ENCODE measurements at regions not wholly inside any gene's neighbourhood (a gene's known extent, or its start where the extent isn't known, plus 50 kb on each side); places are given as distances from the start of the nearest gene placed in this dataset.

- no peaks in the 10 kb centered on the region for H3K9me2 ChIP-seq (ENCODE audit: insufficient read depth)
- H3K4me3 Mint-ChIP-seq, result no peak overlapping the region
- no peaks in the 10 kb centered on the region for H3K27me3 ChIP-seq (ENCODE audit: insufficient read depth)
- no peak overlapping the region for H3K27ac ChIP-seq (ENCODE audit: low read depth)
- H3K79me2 ChIP-seq (replicated peaks; ENCODE audit: insufficient read depth), result no peaks in the 10 kb centered on the region
- no peaks in the 10 kb centered on the region for H3K9me3 Mint-ChIP-seq
- H3K4me1 ChIP-seq (ENCODE audit: insufficient read depth), result no peaks in the 10 kb centered on the region
- H3K4me3 ChIP-seq, result no peak overlapping the region
- H3K4me2 ChIP-seq, result no peak overlapping the region
- H3K36me3 Mint-ChIP-seq (ENCODE audit: low read depth), result no peaks in the 10 kb centered on the region
- no peaks in the 10 kb centered on the region for H3F3A ChIP-seq (replicated peaks; ENCODE audit: low read depth)
- TF ChIP-seq STAT1 (IDR thresholded peaks at IDR 0.05; ENCODE audit: unreplicated experiment) (no peak), ETS1 (IDR thresholded peaks at IDR 0.05) (no peak), NANOG (IDR thresholded peaks at IDR 0.05; ENCODE audit: borderline replicate concordance) (no peak), ZNF331 (CRISPR knock-in tag; IDR thresholded peaks at IDR 0.05; ENCODE audit: low read depth) (no peak), POLR2AphosphoS5 (IDR thresholded peaks at IDR 0.05; ENCODE audit: low read depth) (no peak), ZNF462 (CRISPR knock-in tag; IDR thresholded peaks at IDR 0.05) (no peak), CTCF (conservative IDR thresholded peaks at IDR 0.05; ENCODE audit: low read depth in 2 of 2) (no peak), EZH2phosphoT487 (IDR thresholded peaks at IDR 0.05; ENCODE audit: unreplicated experiment) (no peak), EZH2 (IDR thresholded peaks at IDR 0.05; ENCODE audit: low read depth, unreplicated experiment) (no peak), JUNB (IDR thresholded peaks at IDR 0.05; ENCODE audit: unreplicated experiment) (no peak), REST (IDR thresholded peaks at IDR 0.05; ENCODE audit: unreplicated experiment) (no peak), CREB1 (CRISPR knock-in tag; IDR thresholded peaks at IDR 0.05; ENCODE audit: low read depth) (no peak), ZNF114 (CRISPR knock-in tag; IDR thresholded peaks at IDR 0.05) (no peak)
- DNase-seq (ENCODE audit: low spot score), result no peak
- ATAC-seq, result no peak
- H4K20me1 ChIP-seq (replicated peaks; ENCODE audit: insufficient read depth), result no peaks in the 10 kb centered on the region
- no peak overlapping the region for H3K27ac Mint-ChIP-seq
- H2AFZ ChIP-seq, result no peak overlapping the region
- peaks cover 5% of the 10 kb centered on the region; the same call in 2 of the 3 replicates for H3K4me1 Mint-ChIP-seq
- no peaks in the 10 kb centered on the region for H3K27me3 Mint-ChIP-seq (ENCODE audit: insufficient read depth, low read depth, poor library complexity)
- H3K36me3 ChIP-seq (ENCODE audit: insufficient read depth), result peaks cover 15% of the 10 kb centered on the region; the same call in 1 of the 2 replicates
Measured at GRCh38 chr1:5189384-5189783, 535.0 kb downstream of the AJAP1 start.
